WTC11 (cell line): ENCODE measurements at regions not wholly inside any gene's neighbourhood (a gene's known extent, or its start where the extent isn't known, plus 50 kb on each side); places are given as distances from the start of the nearest gene placed in this dataset.

ENCODE experiments used
- ATAC-seq: fragments of 200-7000 bp; cut with Tn5 transposase; 2 replicates; pipeline ENCODE4 v1.10.0; 2021; ENCODE audit warnings: mild to moderate bottlenecking, moderate library complexity
- CTCF ChIA-PET: fragments of 300-600 bp; sonication (Branson Sonifier 250); formaldehyde crosslinking; loops from one replicate; lab custom pipeline; 2021; ENCODE audit warnings: antibody characterized with exemption; lab: Charles Lee
- POLR2A ChIA-PET: fragments of 350-600 bp; sonication (Branson Sonifier 250); formaldehyde crosslinking; loops from one replicate; lab custom pipeline; 2021; ENCODE audit warnings: antibody characterized with exemption; lab: Charles Lee
- DNase-seq: peaks from one replicate; pipeline ENCODE4 v3.0.0; 2021; ENCODE audit warnings: low spot score
- H3K27ac Mint-ChIP-seq: 2 replicates; pipeline ENCODE4 v1.8.0; 2021; ENCODE audit warnings: mixed read lengths
- H3K27me3 Mint-ChIP-seq: 2 replicates; pipeline ENCODE4 v1.8.0; 2021; ENCODE audit warnings: low read depth, mild to moderate bottlenecking, moderate library complexity, mixed read lengths
- H3K36me3 Mint-ChIP-seq: 2 replicates; pipeline ENCODE4 v1.8.0; 2021; ENCODE audit warnings: mixed read lengths
- H3K4me1 Mint-ChIP-seq: 2 replicates; pipeline ENCODE4 v1.8.0; 2022; ENCODE audit warnings: mixed read lengths
- H3K4me3 Mint-ChIP-seq: 2 replicates; pipeline ENCODE4 v1.8.0; 2021; ENCODE audit warnings: mild to moderate bottlenecking, moderate library complexity, mixed read lengths
- H3K9me3 Mint-ChIP-seq: 2 replicates; pipeline ENCODE4 v1.8.0; 2021; ENCODE audit warnings: mixed read lengths
- ESRRA ChIP-seq: sonication (generic); formaldehyde crosslinking; IDR thresholded peaks from 2 replicates; pipeline ENCODE4 v1.8.1; 2022; ENCODE audit warnings: mild to moderate bottlenecking, missing genetic modification reagents, borderline replicate concordance
- ETV6 ChIP-seq: sonication (generic); formaldehyde crosslinking; IDR thresholded peaks from 2 replicates; pipeline ENCODE4 v1.8.1; 2022; ENCODE audit warnings: mild to moderate bottlenecking, missing genetic modification reagents
- FOXK1 ChIP-seq: sonication (generic); formaldehyde crosslinking; IDR thresholded peaks from 2 replicates; pipeline ENCODE4 v1.8.0; 2022; ENCODE audit warnings: mild to moderate bottlenecking, moderate library complexity, missing genetic modification reagents
- GTF2I ChIP-seq: fragments of 250-450 bp; sonication (Bioruptor Pico); conservative IDR thresholded peaks from 2 replicates; pipeline ENCODE4 v1.4.0; 2021; ENCODE audit warnings: mild to moderate bottlenecking
- RELA ChIP-seq: sonication (generic); formaldehyde crosslinking; IDR thresholded peaks from 2 replicates; pipeline ENCODE4 v1.8.1; 2022; ENCODE audit warnings: missing genetic modification reagents, mild to moderate bottlenecking, borderline replicate concordance
- SMAD3 ChIP-seq: sonication (generic); formaldehyde crosslinking; IDR thresholded peaks from 2 replicates; pipeline ENCODE4 v1.8.0; 2022; ENCODE audit warnings: missing genetic modification reagents, mild to moderate bottlenecking, borderline replicate concordance
- SP1 ChIP-seq: sonication (generic); formaldehyde crosslinking; conservative IDR thresholded peaks from 2 replicates; pipeline ENCODE4 v1.8.1; 2022; ENCODE audit warnings: missing genetic modification reagents
- TP53 ChIP-seq: sonication (generic); formaldehyde crosslinking; IDR thresholded peaks from 2 replicates; pipeline ENCODE4 v1.8.1; 2023; ENCODE audit warnings: mild to moderate bottlenecking, missing genetic modification reagents
- ZBTB21 ChIP-seq: sonication (generic); formaldehyde crosslinking; IDR thresholded peaks from 2 replicates; pipeline ENCODE4 v1.8.1; 2023; ENCODE audit warnings: mild to moderate bottlenecking, missing genetic modification reagents, borderline replicate concordance
- ZNF232 ChIP-seq: sonication (generic); formaldehyde crosslinking; IDR thresholded peaks from 2 replicates; pipeline ENCODE4 v1.8.0; 2022; ENCODE audit warnings: mild to moderate bottlenecking, missing genetic modification reagents
- TF ChIP-seq, protein P1 (sequence below): sonication (generic); formaldehyde crosslinking; IDR thresholded peaks from 2 replicates; pipeline ENCODE4 v1.8.1; 2023; ENCODE audit warnings: mild to moderate bottlenecking, missing genetic modification reagents, borderline replicate concordance
- TF ChIP-seq, protein P2 (sequence below): sonication (generic); formaldehyde crosslinking; IDR thresholded peaks from 2 replicates; pipeline ENCODE4 v1.8.1; 2022; ENCODE audit warnings: low read depth, missing genetic modification reagents, borderline replicate concordance
- TF ChIP-seq, protein P3 (sequence below): sonication (generic); formaldehyde crosslinking; IDR thresholded peaks from 2 replicates; pipeline ENCODE4 v1.8.1; 2022; ENCODE audit warnings: mild to moderate bottlenecking, missing genetic modification reagents, moderate library complexity, borderline replicate concordance
- TF ChIP-seq, protein P4 (sequence below): sonication (generic); formaldehyde crosslinking; conservative IDR thresholded peaks from 2 replicates; pipeline ENCODE4 v1.8.1; 2023; ENCODE audit warnings: mild to moderate bottlenecking, low read depth, missing genetic modification reagents, moderate library complexity
- TF ChIP-seq, protein P5 (sequence below): sonication (generic); formaldehyde crosslinking; conservative IDR thresholded peaks from 2 replicates; pipeline ENCODE4 v1.8.1; 2022; ENCODE audit warnings: mild to moderate bottlenecking, missing genetic modification reagents
- TF ChIP-seq, protein P6 (sequence below): sonication (generic); formaldehyde crosslinking; IDR thresholded peaks from 2 replicates; pipeline ENCODE4 v1.8.0; 2023; ENCODE audit warnings: missing genetic modification reagents, mild to moderate bottlenecking, borderline replicate concordance
- TF ChIP-seq, protein P7 (sequence below): sonication (generic); formaldehyde crosslinking; IDR thresholded peaks from 2 replicates; pipeline ENCODE4 v1.8.1; 2023; ENCODE audit warnings: mild to moderate bottlenecking, missing genetic modification reagents

DNA sequence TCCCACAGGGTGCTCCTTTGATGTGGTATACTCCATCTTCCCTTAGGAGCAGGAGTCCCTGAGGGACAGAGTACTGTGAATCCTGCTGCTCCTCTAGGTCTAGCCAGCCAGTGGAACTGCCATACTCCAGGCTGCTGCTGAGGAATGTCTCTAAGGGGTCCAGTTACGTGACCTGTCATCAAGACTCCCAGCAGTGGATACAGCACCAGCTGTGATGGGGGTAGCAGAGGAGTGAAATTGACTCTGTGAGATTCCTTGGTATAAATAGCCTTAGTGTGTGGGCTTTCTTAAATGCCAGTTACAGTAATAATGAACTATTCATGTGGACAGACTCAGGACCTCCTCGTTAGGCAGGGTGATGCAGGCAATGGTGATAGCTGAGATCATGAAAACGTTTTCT lies 140.4 kb upstream of the LUZP2 start (continued):
- TF ChIP-seq, protein P1, sequence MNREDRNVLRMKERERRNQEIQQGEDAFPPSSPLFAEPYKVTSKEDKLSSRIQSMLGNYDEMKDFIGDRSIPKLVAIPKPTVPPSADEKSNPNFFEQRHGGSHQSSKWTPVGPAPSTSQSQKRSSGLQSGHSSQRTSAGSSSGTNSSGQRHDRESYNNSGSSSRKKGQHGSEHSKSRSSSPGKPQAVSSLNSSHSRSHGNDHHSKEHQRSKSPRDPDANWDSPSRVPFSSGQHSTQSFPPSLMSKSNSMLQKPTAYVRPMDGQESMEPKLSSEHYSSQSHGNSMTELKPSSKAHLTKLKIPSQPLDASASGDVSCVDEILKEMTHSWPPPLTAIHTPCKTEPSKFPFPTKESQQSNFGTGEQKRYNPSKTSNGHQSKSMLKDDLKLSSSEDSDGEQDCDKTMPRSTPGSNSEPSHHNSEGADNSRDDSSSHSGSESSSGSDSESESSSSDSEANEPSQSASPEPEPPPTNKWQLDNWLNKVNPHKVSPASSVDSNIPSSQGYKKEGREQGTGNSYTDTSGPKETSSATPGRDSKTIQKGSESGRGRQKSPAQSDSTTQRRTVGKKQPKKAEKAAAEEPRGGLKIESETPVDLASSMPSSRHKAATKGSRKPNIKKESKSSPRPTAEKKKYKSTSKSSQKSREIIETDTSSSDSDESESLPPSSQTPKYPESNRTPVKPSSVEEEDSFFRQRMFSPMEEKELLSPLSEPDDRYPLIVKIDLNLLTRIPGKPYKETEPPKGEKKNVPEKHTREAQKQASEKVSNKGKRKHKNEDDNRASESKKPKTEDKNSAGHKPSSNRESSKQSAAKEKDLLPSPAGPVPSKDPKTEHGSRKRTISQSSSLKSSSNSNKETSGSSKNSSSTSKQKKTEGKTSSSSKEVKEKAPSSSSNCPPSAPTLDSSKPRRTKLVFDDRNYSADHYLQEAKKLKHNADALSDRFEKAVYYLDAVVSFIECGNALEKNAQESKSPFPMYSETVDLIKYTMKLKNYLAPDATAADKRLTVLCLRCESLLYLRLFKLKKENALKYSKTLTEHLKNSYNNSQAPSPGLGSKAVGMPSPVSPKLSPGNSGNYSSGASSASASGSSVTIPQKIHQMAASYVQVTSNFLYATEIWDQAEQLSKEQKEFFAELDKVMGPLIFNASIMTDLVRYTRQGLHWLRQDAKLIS = no peak
- TF ChIP-seq, protein P2, sequence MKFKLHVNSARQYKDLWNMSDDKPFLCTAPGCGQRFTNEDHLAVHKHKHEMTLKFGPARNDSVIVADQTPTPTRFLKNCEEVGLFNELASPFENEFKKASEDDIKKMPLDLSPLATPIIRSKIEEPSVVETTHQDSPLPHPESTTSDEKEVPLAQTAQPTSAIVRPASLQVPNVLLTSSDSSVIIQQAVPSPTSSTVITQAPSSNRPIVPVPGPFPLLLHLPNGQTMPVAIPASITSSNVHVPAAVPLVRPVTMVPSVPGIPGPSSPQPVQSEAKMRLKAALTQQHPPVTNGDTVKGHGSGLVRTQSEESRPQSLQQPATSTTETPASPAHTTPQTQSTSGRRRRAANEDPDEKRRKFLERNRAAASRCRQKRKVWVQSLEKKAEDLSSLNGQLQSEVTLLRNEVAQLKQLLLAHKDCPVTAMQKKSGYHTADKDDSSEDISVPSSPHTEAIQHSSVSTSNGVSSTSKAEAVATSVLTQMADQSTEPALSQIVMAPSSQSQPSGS = no peak

DNA sequence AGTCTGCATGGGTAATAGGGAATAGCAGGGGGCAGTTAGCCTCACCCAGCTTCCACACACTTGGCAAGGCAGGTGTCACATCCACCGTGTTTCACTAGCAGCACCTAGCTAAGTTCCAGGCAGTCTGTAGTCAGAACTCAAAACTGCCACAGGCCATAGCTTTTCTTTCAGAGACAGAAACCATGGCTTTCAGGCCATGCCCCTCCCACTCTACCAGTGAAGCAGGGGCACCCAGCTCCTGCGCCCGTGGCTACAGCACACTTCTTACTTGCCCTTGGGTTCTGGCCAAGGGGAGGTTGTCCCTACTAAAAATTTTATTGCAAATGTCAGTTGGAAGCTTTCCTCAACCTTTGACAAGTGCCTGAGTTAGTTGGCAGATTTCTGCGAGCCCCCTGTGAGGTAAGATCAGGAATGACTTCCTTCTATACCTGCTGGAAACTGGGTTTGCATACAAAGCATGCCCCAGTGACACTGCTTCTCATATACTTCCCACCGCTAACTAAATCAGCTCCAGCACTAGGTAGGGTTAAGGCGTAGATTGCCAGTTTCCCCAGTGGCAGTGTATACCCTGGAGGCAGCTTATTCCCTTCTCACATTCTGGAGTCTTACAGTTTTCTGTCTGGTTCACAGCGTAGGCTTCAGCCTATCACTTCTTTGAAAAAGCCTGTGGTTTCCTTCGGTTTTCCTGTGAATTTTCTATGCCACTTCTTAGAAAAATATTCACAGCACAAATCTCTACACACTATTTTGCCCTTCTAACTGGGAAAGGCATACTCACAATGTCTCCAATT lies 139.0 kb upstream of the LUZP2 start:
- ChIA-PET CTCF (no interaction called here), POLR2A (no interaction called here)
- no peak for DNase-seq
- Mint-ChIP-seq H3K36me3 (peaks cover 14% of the 10 kb centered on the region), H3K4me1 (no peaks in the 10 kb centered on the region), H3K4me3 (no peak overlapping the region), H3K27ac (no peak overlapping the region), H3K9me3 (peaks cover 15% of the 10 kb centered on the region), H3K27me3 (no peaks in the 10 kb centered on the region)
- TF ChIP-seq, protein P3, sequence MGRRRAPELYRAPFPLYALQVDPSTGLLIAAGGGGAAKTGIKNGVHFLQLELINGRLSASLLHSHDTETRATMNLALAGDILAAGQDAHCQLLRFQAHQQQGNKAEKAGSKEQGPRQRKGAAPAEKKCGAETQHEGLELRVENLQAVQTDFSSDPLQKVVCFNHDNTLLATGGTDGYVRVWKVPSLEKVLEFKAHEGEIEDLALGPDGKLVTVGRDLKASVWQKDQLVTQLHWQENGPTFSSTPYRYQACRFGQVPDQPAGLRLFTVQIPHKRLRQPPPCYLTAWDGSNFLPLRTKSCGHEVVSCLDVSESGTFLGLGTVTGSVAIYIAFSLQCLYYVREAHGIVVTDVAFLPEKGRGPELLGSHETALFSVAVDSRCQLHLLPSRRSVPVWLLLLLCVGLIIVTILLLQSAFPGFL = no peak
- TF ChIP-seq, protein P4, sequence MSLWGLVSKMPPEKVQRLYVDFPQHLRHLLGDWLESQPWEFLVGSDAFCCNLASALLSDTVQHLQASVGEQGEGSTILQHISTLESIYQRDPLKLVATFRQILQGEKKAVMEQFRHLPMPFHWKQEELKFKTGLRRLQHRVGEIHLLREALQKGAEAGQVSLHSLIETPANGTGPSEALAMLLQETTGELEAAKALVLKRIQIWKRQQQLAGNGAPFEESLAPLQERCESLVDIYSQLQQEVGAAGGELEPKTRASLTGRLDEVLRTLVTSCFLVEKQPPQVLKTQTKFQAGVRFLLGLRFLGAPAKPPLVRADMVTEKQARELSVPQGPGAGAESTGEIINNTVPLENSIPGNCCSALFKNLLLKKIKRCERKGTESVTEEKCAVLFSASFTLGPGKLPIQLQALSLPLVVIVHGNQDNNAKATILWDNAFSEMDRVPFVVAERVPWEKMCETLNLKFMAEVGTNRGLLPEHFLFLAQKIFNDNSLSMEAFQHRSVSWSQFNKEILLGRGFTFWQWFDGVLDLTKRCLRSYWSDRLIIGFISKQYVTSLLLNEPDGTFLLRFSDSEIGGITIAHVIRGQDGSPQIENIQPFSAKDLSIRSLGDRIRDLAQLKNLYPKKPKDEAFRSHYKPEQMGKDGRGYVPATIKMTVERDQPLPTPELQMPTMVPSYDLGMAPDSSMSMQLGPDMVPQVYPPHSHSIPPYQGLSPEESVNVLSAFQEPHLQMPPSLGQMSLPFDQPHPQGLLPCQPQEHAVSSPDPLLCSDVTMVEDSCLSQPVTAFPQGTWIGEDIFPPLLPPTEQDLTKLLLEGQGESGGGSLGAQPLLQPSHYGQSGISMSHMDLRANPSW = no peak
- TF ChIP-seq, protein P5, sequence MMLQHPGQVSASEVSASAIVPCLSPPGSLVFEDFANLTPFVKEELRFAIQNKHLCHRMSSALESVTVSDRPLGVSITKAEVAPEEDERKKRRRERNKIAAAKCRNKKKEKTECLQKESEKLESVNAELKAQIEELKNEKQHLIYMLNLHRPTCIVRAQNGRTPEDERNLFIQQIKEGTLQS = no peak
- TF ChIP-seq, protein P6, sequence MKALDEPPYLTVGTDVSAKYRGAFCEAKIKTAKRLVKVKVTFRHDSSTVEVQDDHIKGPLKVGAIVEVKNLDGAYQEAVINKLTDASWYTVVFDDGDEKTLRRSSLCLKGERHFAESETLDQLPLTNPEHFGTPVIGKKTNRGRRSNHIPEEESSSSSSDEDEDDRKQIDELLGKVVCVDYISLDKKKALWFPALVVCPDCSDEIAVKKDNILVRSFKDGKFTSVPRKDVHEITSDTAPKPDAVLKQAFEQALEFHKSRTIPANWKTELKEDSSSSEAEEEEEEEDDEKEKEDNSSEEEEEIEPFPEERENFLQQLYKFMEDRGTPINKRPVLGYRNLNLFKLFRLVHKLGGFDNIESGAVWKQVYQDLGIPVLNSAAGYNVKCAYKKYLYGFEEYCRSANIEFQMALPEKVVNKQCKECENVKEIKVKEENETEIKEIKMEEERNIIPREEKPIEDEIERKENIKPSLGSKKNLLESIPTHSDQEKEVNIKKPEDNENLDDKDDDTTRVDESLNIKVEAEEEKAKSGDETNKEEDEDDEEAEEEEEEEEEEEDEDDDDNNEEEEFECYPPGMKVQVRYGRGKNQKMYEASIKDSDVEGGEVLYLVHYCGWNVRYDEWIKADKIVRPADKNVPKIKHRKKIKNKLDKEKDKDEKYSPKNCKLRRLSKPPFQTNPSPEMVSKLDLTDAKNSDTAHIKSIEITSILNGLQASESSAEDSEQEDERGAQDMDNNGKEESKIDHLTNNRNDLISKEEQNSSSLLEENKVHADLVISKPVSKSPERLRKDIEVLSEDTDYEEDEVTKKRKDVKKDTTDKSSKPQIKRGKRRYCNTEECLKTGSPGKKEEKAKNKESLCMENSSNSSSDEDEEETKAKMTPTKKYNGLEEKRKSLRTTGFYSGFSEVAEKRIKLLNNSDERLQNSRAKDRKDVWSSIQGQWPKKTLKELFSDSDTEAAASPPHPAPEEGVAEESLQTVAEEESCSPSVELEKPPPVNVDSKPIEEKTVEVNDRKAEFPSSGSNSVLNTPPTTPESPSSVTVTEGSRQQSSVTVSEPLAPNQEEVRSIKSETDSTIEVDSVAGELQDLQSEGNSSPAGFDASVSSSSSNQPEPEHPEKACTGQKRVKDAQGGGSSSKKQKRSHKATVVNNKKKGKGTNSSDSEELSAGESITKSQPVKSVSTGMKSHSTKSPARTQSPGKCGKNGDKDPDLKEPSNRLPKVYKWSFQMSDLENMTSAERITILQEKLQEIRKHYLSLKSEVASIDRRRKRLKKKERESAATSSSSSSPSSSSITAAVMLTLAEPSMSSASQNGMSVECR (CRISPR knock-in tag) = no peak
- ATAC-seq = peak; percentile 32; the same call in 1 of the 2 replicates

DNA sequence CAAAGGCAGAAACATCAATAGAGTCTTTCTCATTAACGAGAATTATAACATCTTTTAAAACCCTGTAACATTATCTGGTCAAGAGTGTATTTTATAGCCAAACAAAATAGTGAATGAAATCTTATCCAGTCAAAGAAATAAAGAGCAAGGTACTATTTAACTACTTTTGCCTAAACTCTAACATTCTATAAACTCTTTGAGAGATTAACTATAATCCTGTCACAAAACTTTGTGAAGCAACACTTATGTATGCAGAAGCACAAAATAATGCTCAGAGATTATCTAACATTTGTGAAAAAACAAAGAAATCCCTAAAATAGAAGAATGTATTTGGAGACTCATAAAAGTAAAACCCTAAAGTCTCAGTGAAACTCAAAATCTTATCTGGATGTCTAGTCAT lies 124.4 kb upstream of the LUZP2 start:
- no peaks in the 10 kb centered on the region for H3K36me3 Mint-ChIP-seq
- POLR2A ChIA-PET = no interaction called here
- ATAC-seq (no peak), DNase-seq (no peak)
- no peaks in the 10 kb centered on the region for H3K27me3 Mint-ChIP-seq
- H3K9me3 Mint-ChIP-seq = peaks cover 10% of the 10 kb centered on the region; the same call in 1 of the 2 replicates
- no peak overlapping the region for H3K4me3 Mint-ChIP-seq
- H3K4me1 Mint-ChIP-seq = peaks cover 8% of the 10 kb centered on the region
- CTCF ChIA-PET = no interaction called here
- H3K27ac Mint-ChIP-seq = no peak overlapping the region
- TF ChIP-seq SP1 (CRISPR knock-in tag) (no peak), ZNF232 (CRISPR knock-in tag) (no peak), FOXK1 (CRISPR knock-in tag) (no peak), RELA (CRISPR knock-in tag) (no peak), ZBTB21 (CRISPR knock-in tag) (no peak), ETV6 (CRISPR knock-in tag) (no peak), ESRRA (no peak), TP53 (no peak), SMAD3 (CRISPR knock-in tag) (no peak), GTF2I (CRISPR knock-in tag) (no peak)
- TF ChIP-seq, protein P7, sequence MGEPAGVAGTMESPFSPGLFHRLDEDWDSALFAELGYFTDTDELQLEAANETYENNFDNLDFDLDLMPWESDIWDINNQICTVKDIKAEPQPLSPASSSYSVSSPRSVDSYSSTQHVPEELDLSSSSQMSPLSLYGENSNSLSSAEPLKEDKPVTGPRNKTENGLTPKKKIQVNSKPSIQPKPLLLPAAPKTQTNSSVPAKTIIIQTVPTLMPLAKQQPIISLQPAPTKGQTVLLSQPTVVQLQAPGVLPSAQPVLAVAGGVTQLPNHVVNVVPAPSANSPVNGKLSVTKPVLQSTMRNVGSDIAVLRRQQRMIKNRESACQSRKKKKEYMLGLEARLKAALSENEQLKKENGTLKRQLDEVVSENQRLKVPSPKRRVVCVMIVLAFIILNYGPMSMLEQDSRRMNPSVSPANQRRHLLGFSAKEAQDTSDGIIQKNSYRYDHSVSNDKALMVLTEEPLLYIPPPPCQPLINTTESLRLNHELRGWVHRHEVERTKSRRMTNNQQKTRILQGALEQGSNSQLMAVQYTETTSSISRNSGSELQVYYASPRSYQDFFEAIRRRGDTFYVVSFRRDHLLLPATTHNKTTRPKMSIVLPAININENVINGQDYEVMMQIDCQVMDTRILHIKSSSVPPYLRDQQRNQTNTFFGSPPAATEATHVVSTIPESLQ (CRISPR knock-in tag) = no peak
